OCI-LY7 (cell line): ENCODE measurements at regions not wholly inside any gene's neighbourhood (a gene's known extent, or its start where the extent isn't known, plus 50 kb on each side); places are given as distances from the start of the nearest gene placed in this dataset.

Source experiments
- BruUV-seq: library from RNA; stranded (reverse); fragments of 400-500 nt; replicated peaks from 2 replicates; lab custom pipeline; 2021; lab: Mats Ljungman, UMichigan
- CTCF ChIA-PET: fragments of 300-600 bp; sonication (Branson Sonifier 250); formaldehyde crosslinking; loops from one replicate; lab custom pipeline; 2022; ENCODE audit warnings: antibody characterized with exemption; ENCODE audit not compliant: unreplicated experiment; lab: Charles Lee
- POLR2A ChIA-PET: fragments of 300-600 bp; sonication (Branson Sonifier 250); formaldehyde crosslinking; loops from one replicate; lab custom pipeline; 2022; ENCODE audit warnings: antibody characterized with exemption; lab: Charles Lee
- DNase-seq: peaks from one replicate; pipeline ENCODE4 v3.0.0-alpha.2; 2015; ENCODE audit warnings: low spot score
- H2AFZ ChIP-seq: fragments of 200-600 bp; sonication (generic), shearing (Covaris generic); 2 replicates; pipeline ENCODE4 v1.6.1; 2014; ENCODE audit warnings: mild to moderate bottlenecking, antibody characterized with exemption, low read length, moderate library complexity
- H3K27ac ChIP-seq: fragments of 200-600 bp; sonication (generic); 2 replicates; pipeline ENCODE4 v1.5.1; 2014; ENCODE audit warnings: mixed run types, low read depth, mild to moderate bottlenecking, moderate library complexity, low read length, inconsistent platforms; ENCODE audit not compliant: poor library complexity, severe bottlenecking
- H3K36me3 ChIP-seq: fragments of 200-600 bp; sonication (generic); 2 replicates; pipeline ENCODE4 v1.6.1; 2014; ENCODE audit warnings: mild to moderate bottlenecking, antibody characterized with exemption, low read length, moderate library complexity, mixed read lengths; ENCODE audit not compliant: insufficient read depth
- H3K4me1 ChIP-seq: fragments of 200-600 bp; sonication (generic); 2 replicates; pipeline ENCODE4 v1.5.1; 2014; ENCODE audit warnings: mild to moderate bottlenecking, low read length; ENCODE audit not compliant: insufficient read depth, poor library complexity, severe bottlenecking
- H3K4me2 ChIP-seq: fragments of 200-600 bp; sonication (generic); 2 replicates; pipeline ENCODE4 v1.6.1; 2014; ENCODE audit warnings: mild to moderate bottlenecking, low read length
- H3K4me3 ChIP-seq: fragments of 200-600 bp; sonication (generic); 2 replicates; pipeline ENCODE4 v1.5.1; 2014; ENCODE audit warnings: mild to moderate bottlenecking, low read depth, low read length; ENCODE audit not compliant: poor library complexity, severe bottlenecking
- H3K79me2 ChIP-seq: fragments of 200-600 bp; sonication (generic); 2 replicates; pipeline ENCODE4 v1.6.1; 2016; ENCODE audit warnings: low read depth, mild to moderate bottlenecking, low read length, moderate library complexity, mixed read lengths; ENCODE audit not compliant: insufficient read depth
- H3K9me2 ChIP-seq: fragments of 200-600 bp; sonication (generic); 2 replicates; pipeline ENCODE4 v1.6.1; 2016; ENCODE audit warnings: mild to moderate bottlenecking, low read length, mixed read lengths; ENCODE audit not compliant: insufficient read depth
- H3K9me3 ChIP-seq: fragments of 200-600 bp; sonication (generic); 2 replicates; pipeline ENCODE4 v1.6.1; 2014; ENCODE audit warnings: mild to moderate bottlenecking, mixed run types, low read length, mixed read lengths
- H4K20me1 ChIP-seq: fragments of 200-600 bp; sonication (generic); 2 replicates; pipeline ENCODE4 v1.6.1; 2014; ENCODE audit warnings: mild to moderate bottlenecking, antibody characterized with exemption, low read length, moderate library complexity, mixed read lengths; ENCODE audit not compliant: insufficient read depth
- CTCF ChIP-seq: fragments of 200-600 bp; sonication (generic); conservative IDR thresholded peaks from 2 replicates; pipeline ENCODE4 v1.5.1; 2014; ENCODE audit warnings: mild to moderate bottlenecking, antibody characterized with exemption, low read length, moderate library complexity, mixed read lengths
- EZH2phosphoT487 ChIP-seq: fragments of 200-600 bp; sonication (generic); IDR thresholded peaks from 2 replicates; pipeline ENCODE4 v1.6.1; 2018; ENCODE audit warnings: low read depth, borderline replicate concordance, mild to moderate bottlenecking, mixed run types, antibody characterized with exemption, low read length, moderate library complexity, mixed read lengths
- intact Hi-C: fragments of 100-400 bp; cut with micrococcal nuclease; formaldehyde crosslinking; loops from one replicate; pipeline ENCODE4 v1.10.0; 2022; ENCODE audit not compliant: unreplicated experiment

GRCh38 chr2:223273995-223274394 is 222.0 kb downstream of the KCNE4 start:
- Histone ChIP-seq H2AFZ (no peak overlapping the region), H3K4me1 (no peaks in the 10 kb centered on the region), H3K9me3 (no peaks in the 10 kb centered on the region), H3K79me2 (no peaks in the 10 kb centered on the region), H3K9me2 (no peaks in the 10 kb centered on the region), H3K4me2 (no peak overlapping the region), H3K27ac (no peak overlapping the region), H4K20me1 (no peaks in the 10 kb centered on the region), H3K36me3 (no peaks in the 10 kb centered on the region), H3K4me3 (no peak overlapping the region)
- no peak for DNase-seq
- ChIA-PET CTCF (no interaction called here), POLR2A (interaction anchor here (0.6 to 1.2 kb wide), 2 partner anchors 8 to 9 kb away, joined by 3 to 4 read pairs; no protein-coding TSS in a partner anchor)
- TF ChIP-seq CTCF (no peak), EZH2phosphoT487 (no peak)
- BruUV-seq: no TSS peak
- intact Hi-C loops: no loop called here

GRCh38 chr2:223282221-223282620 is 230.2 kb downstream of the KCNE4 start:
- Histone ChIP-seq H3K36me3 (no peaks in the 10 kb centered on the region), H3K4me1 (no peaks in the 10 kb centered on the region), H2AFZ (no peak overlapping the region), H3K27ac (no peak overlapping the region), H3K9me2 (no peaks in the 10 kb centered on the region), H3K9me3 (no peaks in the 10 kb centered on the region), H4K20me1 (no peaks in the 10 kb centered on the region), H3K4me2 (no peak overlapping the region), H3K79me2 (no peaks in the 10 kb centered on the region), H3K4me3 (no peak overlapping the region)
- CTCF ChIA-PET: no interaction called here
- POLR2A ChIA-PET: interaction anchor here (0.6 kb wide), 1 partner anchor 15 kb away, joined by 3 read pairs; no protein-coding TSS in a partner anchor
- intact Hi-C loops: no loop called here
- TF ChIP-seq EZH2phosphoT487: no peak
- TF ChIP-seq CTCF: no peak
- no peak for DNase-seq
- BruUV-seq: no TSS peak

- no peak for DNase-seq
- H3K36me3 ChIP-seq: no peaks in the 10 kb centered on the region
- no peaks in the 10 kb centered on the region for H3K4me1 ChIP-seq
- H3K4me3 ChIP-seq: no peak overlapping the region
- CTCF ChIA-PET: no interaction called here
- H3K4me2 ChIP-seq: no peak overlapping the region
- BruUV-seq: no TSS peak
- intact Hi-C loops: no loop called here
- no peaks in the 10 kb centered on the region for H4K20me1 ChIP-seq
- no peaks in the 10 kb centered on the region for H3K79me2 ChIP-seq
- POLR2A ChIA-PET: interaction anchor here (0.9 to 1.0 kb wide), 2 partner anchors 9 to 234 kb away, joined by 3 read pairs; no protein-coding TSS in a partner anchor
- no peak overlapping the region for H2AFZ ChIP-seq
- TF ChIP-seq EZH2phosphoT487 (no peak), CTCF (no peak)
- H3K9me2 ChIP-seq: no peaks in the 10 kb centered on the region
- no peaks in the 10 kb centered on the region for H3K9me3 ChIP-seq
- no peak overlapping the region for H3K27ac ChIP-seq
Measured at GRCh38 chr2:223283329-223283728, 231.3 kb downstream of the KCNE4 start.
